HepG2 (cell line): ENCODE measurements at regions not wholly inside any gene's neighbourhood (a gene's known extent, or its start where the extent isn't known, plus 50 kb on each side); places are given as distances from the start of the nearest gene placed in this dataset.

Experiments
- CTCF ChIP-seq: sonication (generic); formaldehyde crosslinking; IDR thresholded peaks from 2 replicates; pipeline ENCODE4 v1.5.0; 2020; ENCODE audit warnings: mild to moderate bottlenecking, missing genetic modification reagents, moderate library complexity
- EEA1 ChIP-seq: sonication (generic); formaldehyde crosslinking; IDR thresholded peaks from 2 replicates; pipeline ENCODE4 v1.5.1; 2020; ENCODE audit warnings: mild to moderate bottlenecking, missing genetic modification reagents, borderline replicate concordance
- JUND ChIP-seq: sonication (generic); formaldehyde crosslinking; IDR thresholded peaks from 2 replicates; pipeline ENCODE4 v1.8.0; 2022; ENCODE audit warnings: mild to moderate bottlenecking, missing genetic modification reagents
- KDM1A ChIP-seq: IDR thresholded peaks from 2 replicates; pipeline ENCODE4 v1.6.1; 2016; ENCODE audit warnings: missing compliant biosample characterization
- MAX ChIP-seq: IDR thresholded peaks from 2 replicates; pipeline ENCODE4 v1.6.1; 2012; ENCODE audit warnings: inconsistent platforms
- MYC ChIP-seq: sonication (generic); formaldehyde crosslinking; IDR thresholded peaks from 2 replicates; pipeline ENCODE4 v1.9.0; 2021; ENCODE audit warnings: missing genetic modification reagents, borderline replicate concordance
- NR2F2 ChIP-seq: IDR thresholded peaks from 2 replicates; pipeline ENCODE4 v1.6.1; 2012; ENCODE audit warnings: low read depth, inconsistent platforms, borderline replicate concordance
- POLR2G ChIP-seq: fragments of 200-400 bp; formaldehyde crosslinking; IDR thresholded peaks from 2 replicates; pipeline ENCODE4 v1.6.1; 2018; ENCODE audit warnings: mild to moderate bottlenecking, low read depth, low read length, moderate library complexity
- RBAK ChIP-seq: sonication (generic); formaldehyde crosslinking; IDR thresholded peaks from 2 replicates; pipeline ENCODE4 v1.5.1; 2020; ENCODE audit warnings: mild to moderate bottlenecking, missing genetic modification reagents
- RFX5 ChIP-seq: IDR thresholded peaks from 2 replicates; pipeline ENCODE4 v1.6.1; 2011; ENCODE audit warnings: low read depth, low read length, improper control_type of control experiment
- RNF219 ChIP-seq: sonication (generic); formaldehyde crosslinking; IDR thresholded peaks from 2 replicates; pipeline ENCODE4 v1.5.0; 2020; ENCODE audit warnings: mild to moderate bottlenecking, missing genetic modification reagents
- ZFX ChIP-seq: sonication (generic); formaldehyde crosslinking; IDR thresholded peaks from 2 replicates; pipeline ENCODE4 v1.4.0; 2020; ENCODE audit warnings: mild to moderate bottlenecking, low read depth, missing genetic modification reagents, moderate library complexity

GRCh38 chr5:106574820-106575219, 1095.9 kb downstream of the EFNA5 start:
- no peak for TF ChIP-seq JUND (CRISPR knock-in tag)
- no peak for TF ChIP-seq NR2F2
- no peak for TF ChIP-seq MYC
- no peak for TF ChIP-seq RFX5
- TF ChIP-seq ZFX (CRISPR knock-in tag): no peak
- TF ChIP-seq RBAK (CRISPR knock-in tag): no peak
- TF ChIP-seq EEA1 (CRISPR knock-in tag): no peak
- TF ChIP-seq CTCF (CRISPR knock-in tag): no peak
- TF ChIP-seq KDM1A (CRISPR knock-in tag): no peak
- no peak for TF ChIP-seq POLR2G
- TF ChIP-seq MAX: no peak
- no peak for TF ChIP-seq RNF219
